RWPE1 (cell line): ENCODE measurements at regions not wholly inside any gene's neighbourhood (a gene's known extent, or its start where the extent isn't known, plus 50 kb on each side); places are given as distances from the start of the nearest gene placed in this dataset.

ENCODE experiments used
- CTCF ChIA-PET: fragments of 350-600 bp; sonication (Branson Sonifier 250); formaldehyde crosslinking; extraction: SDS; loops from one replicate; lab custom pipeline; 2021; lab: Yijun Ruan, JAX
- POLR2A ChIA-PET: fragments of 400-600 bp; formaldehyde crosslinking; extraction: SDS; loops from one replicate; lab custom pipeline; 2020; ENCODE audit warnings: antibody characterized with exemption; ENCODE audit not compliant: low non-redundant PET; lab: Yijun Ruan, JAX
- DNase-seq: peaks from one replicate; pipeline ENCODE4 v3.0.0; 2012; ENCODE audit warnings: low spot score
- H3K27ac ChIP-seq: fragments of 450-650 bp; 2 replicates; pipeline ENCODE4 v1.5.1; 2017
- TF ChIP-seq, protein P1 (sequence below): fragments of 450-650 bp; conservative IDR thresholded peaks from 2 replicates; pipeline ENCODE4 v1.5.1; 2017; ENCODE audit warnings: low read depth, mild to moderate bottlenecking

DNA sequence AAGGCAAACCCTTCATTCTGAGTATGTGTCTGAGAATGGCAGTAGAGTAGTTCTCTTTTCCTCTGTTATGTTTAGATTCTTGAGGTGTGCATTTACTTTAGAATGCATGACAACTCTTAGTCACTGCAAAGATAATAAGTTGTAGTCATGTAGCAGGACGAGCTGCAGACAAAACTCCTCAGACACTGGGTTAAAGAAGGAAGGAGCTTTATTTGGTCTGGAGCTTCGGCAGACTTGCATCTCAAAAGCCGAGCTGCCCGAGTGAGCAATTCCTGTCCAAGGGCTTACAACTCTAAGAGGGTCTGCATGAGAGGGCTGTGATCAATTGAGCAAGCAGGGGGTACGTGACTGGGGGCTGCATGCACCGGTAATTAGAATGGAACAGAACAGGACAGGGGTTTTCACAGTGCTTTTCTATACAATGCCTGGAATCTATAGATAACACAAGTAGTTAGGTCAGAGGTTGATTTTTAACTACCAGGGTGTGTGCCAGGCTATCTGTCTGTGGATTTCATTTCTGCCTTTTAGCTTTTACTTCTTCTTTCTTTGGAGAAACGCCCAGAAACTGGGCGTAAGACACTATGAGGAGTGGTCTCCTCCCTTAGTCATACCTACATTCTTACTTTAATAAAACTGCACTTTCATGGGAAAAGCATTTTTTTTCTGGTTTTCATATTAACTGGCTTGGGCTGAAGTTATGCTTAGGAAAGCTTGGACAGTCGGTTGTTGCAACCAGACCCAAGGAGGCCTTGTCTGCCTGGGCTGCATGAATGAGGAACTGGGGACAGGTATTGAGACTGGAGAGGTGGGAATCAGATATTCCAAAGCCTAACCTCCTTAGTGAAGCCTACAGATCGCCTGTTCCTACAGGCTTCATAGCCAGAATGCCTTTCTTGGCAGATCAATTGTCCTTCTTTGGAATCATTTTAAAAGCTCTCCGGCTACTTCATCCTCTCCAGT lies 115.1 kb downstream of the RHOU start:
- H3K27ac ChIP-seq, result no peak overlapping the region
- no peak for DNase-seq
- POLR2A ChIA-PET, result no interaction called here
- TF ChIP-seq, protein P1, sequence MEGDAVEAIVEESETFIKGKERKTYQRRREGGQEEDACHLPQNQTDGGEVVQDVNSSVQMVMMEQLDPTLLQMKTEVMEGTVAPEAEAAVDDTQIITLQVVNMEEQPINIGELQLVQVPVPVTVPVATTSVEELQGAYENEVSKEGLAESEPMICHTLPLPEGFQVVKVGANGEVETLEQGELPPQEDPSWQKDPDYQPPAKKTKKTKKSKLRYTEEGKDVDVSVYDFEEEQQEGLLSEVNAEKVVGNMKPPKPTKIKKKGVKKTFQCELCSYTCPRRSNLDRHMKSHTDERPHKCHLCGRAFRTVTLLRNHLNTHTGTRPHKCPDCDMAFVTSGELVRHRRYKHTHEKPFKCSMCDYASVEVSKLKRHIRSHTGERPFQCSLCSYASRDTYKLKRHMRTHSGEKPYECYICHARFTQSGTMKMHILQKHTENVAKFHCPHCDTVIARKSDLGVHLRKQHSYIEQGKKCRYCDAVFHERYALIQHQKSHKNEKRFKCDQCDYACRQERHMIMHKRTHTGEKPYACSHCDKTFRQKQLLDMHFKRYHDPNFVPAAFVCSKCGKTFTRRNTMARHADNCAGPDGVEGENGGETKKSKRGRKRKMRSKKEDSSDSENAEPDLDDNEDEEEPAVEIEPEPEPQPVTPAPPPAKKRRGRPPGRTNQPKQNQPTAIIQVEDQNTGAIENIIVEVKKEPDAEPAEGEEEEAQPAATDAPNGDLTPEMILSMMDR, result no peak
- CTCF ChIA-PET, result no interaction called here

DNA sequence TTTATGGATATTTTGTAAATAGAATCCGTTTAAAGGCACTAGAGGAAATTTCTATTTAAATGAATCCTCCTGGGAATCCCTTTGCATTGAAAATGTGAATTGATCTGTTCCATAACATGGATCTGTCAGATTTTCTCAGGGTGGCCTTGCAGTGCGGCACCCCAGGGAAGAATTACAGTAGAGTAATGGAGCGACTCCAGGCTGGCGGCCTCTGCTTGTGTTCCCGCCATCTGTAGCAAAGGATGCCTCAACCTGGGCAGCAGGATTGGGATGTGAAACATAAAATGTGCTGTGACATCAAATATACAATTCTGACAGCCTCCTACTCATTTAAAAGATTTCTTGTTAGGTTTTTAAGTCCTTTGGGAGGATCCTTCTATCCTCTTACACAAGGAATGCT lies 115.9 kb downstream of the RHOU start:
- no peak for DNase-seq
- TF ChIP-seq, protein P1, result no peak
- no peak overlapping the region for H3K27ac ChIP-seq
- ChIA-PET CTCF (no interaction called here), POLR2A (no interaction called here)

DNA sequence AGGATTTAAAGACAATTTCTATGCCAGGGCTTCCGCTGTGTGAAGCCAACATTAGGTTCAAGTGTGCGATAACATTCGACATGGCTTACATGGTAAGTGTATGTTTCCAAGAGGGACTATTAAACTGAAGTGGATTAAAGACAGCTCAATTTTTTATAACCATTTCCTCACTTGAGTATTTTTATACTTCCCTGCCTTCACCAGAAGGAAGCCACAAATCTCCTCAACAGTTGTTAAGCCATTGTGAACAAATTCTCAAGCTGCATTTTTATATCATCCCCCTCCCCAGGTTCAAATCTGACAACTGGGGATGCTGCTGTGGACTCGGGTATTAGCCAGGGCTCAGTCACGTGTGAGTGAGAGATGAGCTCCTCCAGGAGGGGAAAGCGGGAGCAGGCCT lies 116.3 kb downstream of the RHOU start:
- CTCF ChIA-PET, result no interaction called here
- DNase-seq, result no peak
- TF ChIP-seq, protein P1, result no peak
- POLR2A ChIA-PET, result no interaction called here
- H3K27ac ChIP-seq, result no peak overlapping the region

DNA sequence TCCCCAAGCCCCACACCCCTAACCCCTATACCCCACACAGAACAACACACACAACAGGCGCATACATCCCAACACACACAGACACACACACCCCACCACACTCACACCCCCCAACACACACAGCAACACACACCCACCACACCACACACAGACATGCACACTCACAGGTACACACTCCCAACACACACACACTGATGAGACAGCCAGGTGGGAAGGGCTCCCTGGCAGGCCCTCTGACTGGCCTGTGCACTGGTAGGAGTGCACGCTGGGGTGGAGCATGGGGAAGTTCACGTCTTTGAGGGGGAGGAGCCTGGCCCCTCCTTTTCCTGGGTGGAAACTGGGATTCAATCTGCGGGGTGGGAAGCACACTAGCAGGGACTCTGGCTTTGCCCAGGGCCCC lies 116.7 kb downstream of the RHOU start:
- TF ChIP-seq, protein P1, result no peak
- ChIA-PET CTCF (no interaction called here), POLR2A (no interaction called here)
- DNase-seq, result no peak
- no peak overlapping the region for H3K27ac ChIP-seq

DNA sequence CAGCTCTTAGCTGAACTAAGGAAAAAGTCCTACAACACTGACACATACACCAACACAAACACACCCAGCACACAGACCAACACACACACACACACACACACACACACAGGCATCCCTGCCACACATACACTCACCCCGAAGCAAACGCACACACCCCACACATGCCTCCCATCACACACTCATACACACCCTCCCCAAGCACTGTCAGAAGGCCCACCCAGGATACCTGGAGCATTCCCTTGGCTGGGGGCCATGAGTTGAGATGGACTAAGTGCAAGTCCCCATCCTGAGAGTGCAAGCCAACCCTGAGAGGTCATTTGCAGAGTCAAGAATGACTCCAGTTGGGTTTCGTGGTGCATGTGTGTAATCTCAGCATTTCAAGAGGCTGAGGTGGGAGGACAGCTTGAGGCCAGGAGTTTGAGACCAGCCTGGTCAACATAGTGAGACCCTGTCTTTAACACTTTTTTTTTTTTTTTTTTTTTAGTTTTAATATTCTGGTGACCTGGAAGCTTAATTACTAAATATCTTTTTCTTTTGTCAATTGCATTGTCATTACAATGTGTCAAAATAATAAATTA lies 117.3 kb downstream of the RHOU start:
- DNase-seq, result no peak
- TF ChIP-seq, protein P1, result no peak
- ChIA-PET POLR2A (no interaction called here), CTCF (interaction anchor here (0.6 kb wide), 2 partner anchors 22 to 118 kb away, joined by 3 to 6 read pairs; no protein-coding TSS in a partner anchor)
- no peak overlapping the region for H3K27ac ChIP-seq

DNA sequence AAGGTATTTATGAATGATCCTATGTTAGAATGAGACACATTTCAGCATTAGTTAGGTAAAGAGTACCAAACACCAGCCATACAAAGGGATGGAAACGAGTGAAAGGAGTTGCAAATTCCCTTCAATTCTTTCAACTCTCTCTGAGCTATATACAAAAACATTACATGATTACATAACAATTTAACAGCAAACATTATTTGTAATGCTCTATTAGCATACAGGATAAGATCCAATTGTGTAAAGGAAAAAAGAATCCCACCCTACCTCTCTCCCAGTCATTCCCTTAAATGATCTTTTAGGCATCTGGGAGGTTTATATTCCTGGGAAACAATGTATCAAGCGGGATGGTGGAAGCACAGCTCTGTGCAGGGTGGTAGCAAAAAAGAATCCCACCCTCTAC lies 117.9 kb downstream of the RHOU start:
- TF ChIP-seq, protein P1, result no peak
- H3K27ac ChIP-seq, result no peak overlapping the region
- ChIA-PET CTCF (interaction anchor here (0.6 kb wide), 2 partner anchors 22 to 117 kb away, joined by 3 to 6 read pairs; no protein-coding TSS in a partner anchor), POLR2A (no interaction called here)
- no peak for DNase-seq
